LNCaP clone FGC (cell line): ENCODE measurements at regions not wholly inside any gene's neighbourhood (a gene's known extent, or its start where the extent isn't known, plus 50 kb on each side); places are given as distances from the start of the nearest gene placed in this dataset.

ENCODE experiments used
- DNase-seq: peaks from one replicate; pipeline ENCODE4 v3.0.0-alpha.2; 2011; ENCODE audit warnings: low read depth
- H3K4me3 ChIP-seq: 2 replicates; pipeline ENCODE4 v1.5.1; 2011; ENCODE audit warnings: mild to moderate bottlenecking, low read depth, low read length, control low read depth
- TF ChIP-seq, protein P1 (sequence below): IDR thresholded peaks from 2 replicates; pipeline ENCODE4 v1.5.1; 2012; ENCODE audit warnings: mild to moderate bottlenecking; ENCODE audit not compliant: control insufficient read depth, insufficient read depth; ENCODE audit errors: extremely low read depth

DNA sequence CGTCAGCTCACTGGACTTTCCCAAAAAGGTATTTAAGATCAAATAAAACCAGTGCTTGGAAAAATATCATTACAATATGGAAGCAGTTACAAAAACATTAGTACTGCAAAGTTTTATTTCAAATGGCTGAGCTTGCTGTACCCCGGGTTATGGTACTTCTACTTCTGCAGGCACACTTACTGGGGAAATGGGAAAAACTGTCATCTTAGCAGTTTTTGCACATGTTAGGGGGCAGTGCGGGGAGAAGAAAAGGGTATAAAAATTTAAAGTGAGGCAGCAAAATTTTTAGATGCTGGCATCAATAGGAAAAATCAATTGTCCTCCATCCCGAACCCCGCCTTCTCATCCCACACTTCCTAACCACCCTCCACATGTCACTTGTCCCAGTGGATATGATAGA, 133.4 kb downstream of the ATG4C start:
- TF ChIP-seq, protein P1, sequence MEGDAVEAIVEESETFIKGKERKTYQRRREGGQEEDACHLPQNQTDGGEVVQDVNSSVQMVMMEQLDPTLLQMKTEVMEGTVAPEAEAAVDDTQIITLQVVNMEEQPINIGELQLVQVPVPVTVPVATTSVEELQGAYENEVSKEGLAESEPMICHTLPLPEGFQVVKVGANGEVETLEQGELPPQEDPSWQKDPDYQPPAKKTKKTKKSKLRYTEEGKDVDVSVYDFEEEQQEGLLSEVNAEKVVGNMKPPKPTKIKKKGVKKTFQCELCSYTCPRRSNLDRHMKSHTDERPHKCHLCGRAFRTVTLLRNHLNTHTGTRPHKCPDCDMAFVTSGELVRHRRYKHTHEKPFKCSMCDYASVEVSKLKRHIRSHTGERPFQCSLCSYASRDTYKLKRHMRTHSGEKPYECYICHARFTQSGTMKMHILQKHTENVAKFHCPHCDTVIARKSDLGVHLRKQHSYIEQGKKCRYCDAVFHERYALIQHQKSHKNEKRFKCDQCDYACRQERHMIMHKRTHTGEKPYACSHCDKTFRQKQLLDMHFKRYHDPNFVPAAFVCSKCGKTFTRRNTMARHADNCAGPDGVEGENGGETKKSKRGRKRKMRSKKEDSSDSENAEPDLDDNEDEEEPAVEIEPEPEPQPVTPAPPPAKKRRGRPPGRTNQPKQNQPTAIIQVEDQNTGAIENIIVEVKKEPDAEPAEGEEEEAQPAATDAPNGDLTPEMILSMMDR = no peak
- DNase-seq = no peak
- H3K4me3 ChIP-seq = no peak overlapping the region

DNA sequence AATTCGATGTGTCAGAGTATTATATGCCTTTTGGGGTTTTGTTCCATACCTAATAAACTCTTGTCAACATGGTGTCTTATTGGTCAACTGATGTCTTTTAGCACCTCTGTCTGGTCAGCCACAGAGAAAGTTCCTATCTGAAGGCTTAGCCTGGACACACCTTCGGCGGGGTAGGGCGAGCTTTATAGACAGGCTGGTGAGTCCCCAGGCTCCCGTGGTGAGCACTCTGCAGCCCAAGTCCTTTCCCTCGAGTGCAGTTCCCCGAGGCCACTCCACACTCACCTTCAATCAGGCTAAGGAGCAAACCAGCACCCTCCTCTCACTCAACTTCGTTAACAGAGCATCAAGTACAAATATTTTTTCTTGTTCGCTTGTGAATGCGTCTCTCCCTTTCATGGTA, 133.9 kb downstream of the ATG4C start:
- DNase-seq = no peak
- H3K4me3 ChIP-seq = no peak overlapping the region
- TF ChIP-seq, protein P1 = no peak

DNA sequence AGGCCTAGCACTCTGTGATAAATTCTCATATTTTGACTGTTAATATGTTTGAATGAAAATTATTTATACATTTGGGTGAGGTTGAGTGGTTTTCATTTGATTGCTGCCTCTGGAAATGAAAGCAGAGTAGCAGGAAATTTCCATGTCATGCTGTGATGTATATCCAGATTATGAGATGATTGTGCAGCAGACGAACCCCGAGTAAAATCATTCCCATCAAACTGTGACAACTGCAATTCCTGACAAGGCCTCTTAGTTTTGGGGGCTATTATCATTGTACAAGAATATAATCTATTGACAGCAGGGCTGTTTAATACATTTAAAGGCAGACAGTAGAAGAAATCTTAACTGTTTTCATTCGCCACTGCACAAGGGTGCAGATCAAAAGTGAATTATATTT, 134.8 kb downstream of the ATG4C start:
- TF ChIP-seq, protein P1 = no peak
- H3K4me3 ChIP-seq = no peak overlapping the region
- no peak for DNase-seq

DNA sequence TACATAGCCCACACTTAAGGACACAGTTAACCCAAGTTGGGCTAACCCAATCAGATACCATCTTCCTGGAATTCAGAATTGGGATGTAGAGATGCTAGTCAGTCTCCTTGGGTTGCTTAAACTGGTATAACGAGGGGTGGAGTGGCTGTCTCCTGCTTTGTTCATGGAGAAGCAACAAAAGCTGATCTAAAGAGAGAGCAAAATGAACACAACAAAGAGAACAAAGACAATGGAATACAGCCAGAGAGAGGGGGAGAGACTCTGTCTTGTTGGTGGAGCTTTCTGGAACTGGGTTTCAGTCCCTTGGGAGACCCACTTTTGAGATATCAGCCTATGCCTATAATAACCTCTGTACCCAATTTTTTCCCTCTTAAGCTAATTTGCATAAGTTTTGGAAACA, 138.1 kb downstream of the ATG4C start:
- no peak overlapping the region for H3K4me3 ChIP-seq
- TF ChIP-seq, protein P1 = no peak
- DNase-seq = no peak

DNA sequence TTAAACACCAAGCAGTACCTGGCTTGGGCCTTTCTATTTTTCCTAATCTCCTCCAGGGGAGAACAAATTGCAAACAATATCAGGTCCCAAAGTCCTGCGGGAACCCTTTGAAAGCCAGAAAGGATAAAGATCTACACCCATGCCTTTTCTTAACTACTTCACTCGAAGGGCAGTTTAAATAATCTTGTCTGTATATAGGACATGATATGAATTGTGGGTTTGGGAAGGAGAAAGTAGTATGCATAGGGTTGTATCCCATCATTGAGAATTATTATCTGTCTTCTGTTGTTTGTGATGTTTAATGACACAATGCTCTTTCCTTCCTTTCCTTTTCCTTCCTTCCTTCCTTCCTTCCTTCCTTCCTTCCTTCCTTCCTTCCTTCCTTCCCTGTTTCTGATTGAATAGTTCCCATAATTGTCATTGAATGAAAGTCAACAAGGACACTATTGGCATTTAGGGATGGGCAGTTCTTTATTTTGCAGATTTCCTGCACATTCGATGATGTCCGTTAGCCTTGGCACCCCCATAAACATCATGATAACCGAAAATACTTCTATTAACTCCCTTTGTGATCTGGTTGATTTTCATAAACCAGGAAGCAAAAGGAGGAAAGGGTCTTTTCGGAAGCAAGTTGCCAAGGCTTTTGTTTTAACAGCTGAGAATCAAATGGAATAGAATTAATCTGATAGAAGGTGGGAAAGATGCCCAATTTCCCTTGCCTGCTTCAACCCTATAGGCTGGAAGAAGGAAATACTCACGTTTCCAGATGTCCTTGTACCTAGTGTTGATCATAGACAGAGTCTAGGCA, 141.3 kb downstream of the ATG4C start:
- H3K4me3 ChIP-seq = no peak overlapping the region
- DNase-seq = no peak
- TF ChIP-seq, protein P1 = no peak

DNA sequence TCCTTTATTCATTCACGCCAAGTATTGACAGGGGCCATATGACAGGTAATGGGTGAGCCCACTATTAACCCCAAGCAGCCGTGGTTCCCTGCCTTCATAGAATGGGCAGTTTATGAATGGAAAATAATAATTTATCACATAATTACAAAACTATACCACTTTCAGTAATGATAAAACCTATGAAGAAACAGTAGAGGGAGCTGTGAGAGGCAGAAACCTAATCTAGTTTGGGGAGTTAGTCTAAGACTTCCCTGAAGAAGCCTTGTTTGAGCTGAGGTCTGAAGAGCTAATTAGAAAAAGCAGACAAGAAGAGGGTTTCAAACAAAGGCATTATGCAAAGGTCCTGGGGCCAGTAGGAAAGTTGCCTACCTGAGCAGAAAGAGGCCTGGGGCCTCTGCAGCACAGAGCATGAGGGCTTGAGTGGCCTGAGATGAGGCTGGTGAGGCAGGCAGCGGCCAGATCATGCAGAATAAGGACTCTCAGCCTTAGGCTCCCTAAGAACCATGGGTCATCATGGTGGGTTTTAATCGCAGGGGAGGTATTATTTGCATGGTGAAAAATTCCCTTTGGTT, 142.8 kb downstream of the ATG4C start:
- TF ChIP-seq, protein P1 = no peak
- H3K4me3 ChIP-seq = no peak overlapping the region
- DNase-seq = no peak

DNA sequence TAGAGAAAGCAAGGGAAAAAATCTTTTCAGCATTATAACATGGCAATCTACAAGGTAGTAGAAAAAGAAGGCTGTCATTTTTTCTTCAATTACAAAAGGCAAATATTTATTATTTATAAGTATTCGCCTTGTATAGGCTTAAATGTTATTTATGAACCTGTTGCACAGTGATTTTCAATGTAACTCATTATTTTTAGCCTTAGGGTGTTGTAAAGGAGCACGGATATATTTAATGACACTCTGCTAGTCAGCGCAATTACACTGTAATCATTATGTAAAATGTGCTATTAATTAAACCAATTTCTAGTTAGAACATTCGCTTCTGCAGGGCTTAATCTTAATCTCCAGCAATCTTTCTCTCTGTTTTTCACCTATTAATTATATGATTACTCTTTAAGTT, 145.0 kb downstream of the ATG4C start:
- TF ChIP-seq, protein P1 = no peak
- DNase-seq = no peak
- no peak overlapping the region for H3K4me3 ChIP-seq
